GM23248 (cell line): ENCODE measurements at regions not wholly inside any gene's neighbourhood (a gene's known extent, or its start where the extent isn't known, plus 50 kb on each side); places are given as distances from the start of the nearest gene placed in this dataset.

ENCODE experiments used
- DNase-seq: peaks from one replicate; pipeline ENCODE4 v3.0.0-alpha.2; 2015
- H2AFZ ChIP-seq: fragments of 200-600 bp; sonication (generic); 2 replicates; pipeline ENCODE4 v1.6.1; 2016; ENCODE audit warnings: antibody characterized with exemption
- H3F3A ChIP-seq: fragments of 200-600 bp; sonication (generic); 2 replicates; pipeline ENCODE4 v1.6.1; 2016; ENCODE audit warnings: mild to moderate bottlenecking, antibody characterized with exemption, mixed run types; ENCODE audit not compliant: insufficient read depth
- H3K27ac ChIP-seq: fragments of 200-600 bp; sonication (generic); 2 replicates; pipeline ENCODE4 v1.5.1; 2016; ENCODE audit warnings: mild to moderate bottlenecking
- H3K27me3 ChIP-seq: fragments of 200-600 bp; sonication (generic); replicated peaks from 2 replicates; pipeline ENCODE4 v1.6.1; 2016; ENCODE audit warnings: mild to moderate bottlenecking; ENCODE audit not compliant: insufficient read depth
- H3K36me3 ChIP-seq: fragments of 200-600 bp; sonication (generic); 2 replicates; pipeline ENCODE4 v1.6.1; 2016; ENCODE audit warnings: low read depth, mild to moderate bottlenecking
- H3K4me1 ChIP-seq: fragments of 200-600 bp; sonication (generic); 2 replicates; pipeline ENCODE4 v1.6.1; 2016; ENCODE audit warnings: mild to moderate bottlenecking; ENCODE audit not compliant: insufficient read depth
- H3K4me2 ChIP-seq: fragments of 200-600 bp; sonication (generic); one replicate; pipeline ENCODE4 v1.6.1; 2016; ENCODE audit warnings: mild to moderate bottlenecking; ENCODE audit not compliant: unreplicated experiment
- H3K4me3 ChIP-seq: fragments of 200-600 bp; sonication (generic); 2 replicates; pipeline ENCODE4 v1.5.1; 2016; ENCODE audit warnings: mild to moderate bottlenecking
- H3K79me2 ChIP-seq: fragments of 200-600 bp; sonication (generic); 2 replicates; pipeline ENCODE4 v1.6.1; 2016; ENCODE audit warnings: mild to moderate bottlenecking; ENCODE audit not compliant: insufficient read depth
- H3K9ac ChIP-seq: fragments of 200-600 bp; sonication (generic); 2 replicates; pipeline ENCODE4 v1.6.1; 2016; ENCODE audit warnings: mild to moderate bottlenecking
- H3K9me2 ChIP-seq: fragments of 200-600 bp; sonication (generic); 2 replicates; pipeline ENCODE4 v1.6.1; 2016; ENCODE audit warnings: mixed run types, mild to moderate bottlenecking, moderate library complexity; ENCODE audit not compliant: insufficient read depth
- H3K9me3 ChIP-seq: fragments of 200-600 bp; sonication (generic); one replicate; pipeline ENCODE4 v1.6.1; 2017; ENCODE audit warnings: low read depth
- H4K20me1 ChIP-seq: fragments of 200-600 bp; sonication (generic); 2 replicates; pipeline ENCODE4 v1.6.0; 2016; ENCODE audit not compliant: insufficient read depth
- EZH2 ChIP-seq: fragments of 200-600 bp; sonication (generic); IDR thresholded peaks from 2 replicates; pipeline ENCODE4 v1.6.1; 2018; ENCODE audit warnings: antibody characterized with exemption, mild to moderate bottlenecking; ENCODE audit not compliant: insufficient read depth, poor library complexity, severe bottlenecking
- EZH2phosphoT487 ChIP-seq: fragments of 200-600 bp; sonication (generic); IDR thresholded peaks from 2 replicates; pipeline ENCODE4 v1.6.1; 2018; ENCODE audit warnings: antibody characterized with exemption, moderate library complexity, mild to moderate bottlenecking, low read depth; ENCODE audit not compliant: insufficient read depth
- WGBS, 2 experiments: methylation state at CpG; one replicate each; pipeline ENCODE4 v1.1.6; 2015 to 2017; ENCODE audit warnings: low lambda C conversion rate in 2 of 2, low coverage in 1 of 2; ENCODE audit errors: missing lambda C conversion rate in 2 of 2; 5-methylcytosine and 5-hydroxymethylcytosine counted together
- in situ Hi-C: fragments of 300-500 bp; cut with MboI; formaldehyde crosslinking; loops from 2 replicates; pipeline ENCODE4 v1.15.0; 2020

- Histone ChIP-seq H2AFZ (peak overlapping the region; percentile 78), H3K36me3 (no peaks in the 10 kb centered on the region), H3K9ac (peak overlapping the region; percentile 80), H3K9me3 (no peaks in the 10 kb centered on the region), H3K4me1 (peaks cover 45% of the 10 kb centered on the region), H3F3A (peaks cover 35% of the 10 kb centered on the region), H3K27me3 (no peaks in the 10 kb centered on the region), H4K20me1 (no peaks in the 10 kb centered on the region), H3K27ac (peak overlapping the region; percentile 97), H3K9me2 (no peaks in the 10 kb centered on the region), H3K4me3 (peak overlapping the region; percentile 56), H3K79me2 (no peaks in the 10 kb centered on the region), H3K4me2 (peak overlapping the region; percentile 82)
- in situ Hi-C loops = loop anchor here (25.0 kb wide), 1 partner anchor 125 kb away; the partner anchor contains the start of gene FOXD1
- peak; percentile 96 for DNase-seq
- TF ChIP-seq EZH2phosphoT487 (no peak), EZH2 (no peak)
- 29 to 33% methylated on average over 12 to 13 of the region's 13 CpGs for WGBS, 2 experiments
These were observed 136.3 kb downstream of the FOXD1 start for GRCh38 chr5:73312146-73312871.

GRCh38 chr5:73311291-73312110, 137.1 kb downstream of the FOXD1 start:
- Histone ChIP-seq H3K27me3 (no peaks in the 10 kb centered on the region), H3K36me3 (no peaks in the 10 kb centered on the region), H3K9ac (peak overlapping the region; percentile 80), H3K27ac (peak overlapping the region; percentile 97), H3K4me1 (peaks cover 49% of the 10 kb centered on the region), H4K20me1 (no peaks in the 10 kb centered on the region), H3K79me2 (no peaks in the 10 kb centered on the region), H3F3A (peaks cover 35% of the 10 kb centered on the region), H3K9me2 (no peaks in the 10 kb centered on the region), H3K9me3 (no peaks in the 10 kb centered on the region), H3K4me2 (peak overlapping the region; percentile 82), H2AFZ (peak overlapping the region; percentile 78), H3K4me3 (peak overlapping the region; percentile 56)
- in situ Hi-C loops = loop anchor here (25.0 kb wide), 1 partner anchor 126 kb away; the partner anchor contains the start of gene FOXD1
- TF ChIP-seq EZH2phosphoT487 (no peak), EZH2 (no peak)
- DNase-seq = peak; percentile 95
- 5 to 6% methylated on average over 31 of the region's 31 CpGs for WGBS, 2 experiments

GRCh38 chr5:73307645-73308355, 134.8 kb downstream of the TMEM174 start:
- no peak for DNase-seq
- Histone ChIP-seq H4K20me1 (no peaks in the 10 kb centered on the region), H3K27me3 (no peaks in the 10 kb centered on the region), H3K4me2 (no peak overlapping the region), H3K4me1 (peaks cover 34% of the 10 kb centered on the region), H3K27ac (no peak overlapping the region), H3F3A (peaks cover 25% of the 10 kb centered on the region), H3K4me3 (no peak overlapping the region), H3K79me2 (no peaks in the 10 kb centered on the region), H3K9me2 (no peaks in the 10 kb centered on the region), H2AFZ (no peak overlapping the region), H3K36me3 (no peaks in the 10 kb centered on the region), H3K9me3 (no peaks in the 10 kb centered on the region), H3K9ac (no peak overlapping the region)
- WGBS, 2 experiments = 63 to 73% methylated on average over 4 of the region's 4 CpGs
- TF ChIP-seq EZH2phosphoT487 (no peak), EZH2 (no peak)
- in situ Hi-C loops = loop anchor here (25.0 kb wide), 1 partner anchor 130 kb away; the partner anchor contains the start of gene FOXD1

DNA sequence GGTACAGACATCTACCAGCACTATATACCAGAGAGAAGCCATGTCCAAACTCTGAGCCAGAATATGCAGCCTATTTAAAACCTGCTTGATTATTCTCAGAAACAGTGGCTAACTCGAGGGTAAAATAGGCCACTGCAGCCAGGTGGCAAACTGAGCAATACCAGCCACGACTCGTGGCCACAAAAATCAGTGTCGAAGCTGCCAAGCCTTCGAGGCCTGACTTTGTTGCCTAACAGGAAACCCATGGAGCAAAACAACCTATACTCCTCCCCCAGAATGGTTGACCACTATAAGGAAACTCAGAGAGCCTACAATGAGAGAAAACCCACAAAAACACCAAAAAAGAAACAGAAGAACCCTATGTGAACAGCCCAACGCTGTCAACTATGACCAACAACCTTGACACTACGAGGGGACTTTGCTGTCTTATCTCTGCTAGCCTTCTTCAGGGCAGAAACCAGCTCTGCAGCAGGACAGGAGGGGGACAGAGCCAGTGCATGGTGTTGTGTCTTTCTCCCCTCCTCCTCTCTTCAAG, 133.8 kb downstream of the TMEM174 start:
- TF ChIP-seq EZH2 = no peak
- TF ChIP-seq EZH2phosphoT487 = no peak
- H3F3A ChIP-seq = peaks cover 17% of the 10 kb centered on the region
- no peak overlapping the region for H2AFZ ChIP-seq
- peaks cover 24% of the 10 kb centered on the region for H3K4me1 ChIP-seq
- no peak overlapping the region for H3K4me3 ChIP-seq
- H3K79me2 ChIP-seq = no peaks in the 10 kb centered on the region
- no peak overlapping the region for H3K9ac ChIP-seq
- H4K20me1 ChIP-seq = no peaks in the 10 kb centered on the region
- H3K27me3 ChIP-seq = no peaks in the 10 kb centered on the region
- WGBS, 2 experiments = 86 to 93% methylated on average over 7 of the region's 7 CpGs
- DNase-seq = peak; percentile 28
- in situ Hi-C loops = loop anchor here (25.0 kb wide), 1 partner anchor 130 kb away; the partner anchor contains the start of gene FOXD1
- no peak overlapping the region for H3K27ac ChIP-seq
- no peak overlapping the region for H3K4me2 ChIP-seq
- no peaks in the 10 kb centered on the region for H3K9me2 ChIP-seq
- H3K9me3 ChIP-seq = no peaks in the 10 kb centered on the region
- no peaks in the 10 kb centered on the region for H3K36me3 ChIP-seq
